Neural cell (in vitro differentiated cells): ENCODE measurements at regions not wholly inside any gene's neighbourhood (a gene's known extent, or its start where the extent isn't known, plus 50 kb on each side); places are given as distances from the start of the nearest gene placed in this dataset.

ENCODE experiments used
- CTCF ChIP-seq: fragments of 450-650 bp; IDR thresholded peaks from 2 replicates; pipeline ENCODE4 v1.5.1; 2014; ENCODE audit warnings: antibody characterized with exemption, mild to moderate bottlenecking, moderate library complexity; ENCODE audit not compliant: poor library complexity, severe bottlenecking
- MXI1 ChIP-seq: fragments of 450-650 bp; conservative IDR thresholded peaks from 2 replicates; pipeline ENCODE4 v1.6.1; 2014; ENCODE audit warnings: antibody characterized with exemption, mild to moderate bottlenecking; ENCODE audit not compliant: poor library complexity, severe bottlenecking
- RAD21 ChIP-seq: fragments of 450-650 bp; conservative IDR thresholded peaks from 2 replicates; pipeline ENCODE4 v1.6.1; 2014; ENCODE audit warnings: antibody characterized with exemption, mild to moderate bottlenecking, moderate library complexity
- SMC3 ChIP-seq: fragments of 450-650 bp; conservative IDR thresholded peaks from 2 replicates; pipeline ENCODE4 v1.6.1; 2014; ENCODE audit warnings: antibody characterized with exemption, mild to moderate bottlenecking, moderate library complexity; ENCODE audit not compliant: poor library complexity
- TAF1 ChIP-seq: IDR thresholded peaks from 2 replicates; pipeline ENCODE4 v1.6.1; 2012; ENCODE audit warnings: low read depth
- TF ChIP-seq, protein P1 (sequence below): IDR thresholded peaks from 2 replicates; pipeline ENCODE4 v1.6.1; 2012; ENCODE audit warnings: borderline replicate concordance

GRCh38 chr2:52828112-52828511 lies 939.5 kb upstream of the CHAC2 start:
- TF ChIP-seq CTCF (no peak), TAF1 (no peak), MXI1 (no peak), RAD21 (no peak), SMC3 (no peak)
- TF ChIP-seq, protein P1, sequence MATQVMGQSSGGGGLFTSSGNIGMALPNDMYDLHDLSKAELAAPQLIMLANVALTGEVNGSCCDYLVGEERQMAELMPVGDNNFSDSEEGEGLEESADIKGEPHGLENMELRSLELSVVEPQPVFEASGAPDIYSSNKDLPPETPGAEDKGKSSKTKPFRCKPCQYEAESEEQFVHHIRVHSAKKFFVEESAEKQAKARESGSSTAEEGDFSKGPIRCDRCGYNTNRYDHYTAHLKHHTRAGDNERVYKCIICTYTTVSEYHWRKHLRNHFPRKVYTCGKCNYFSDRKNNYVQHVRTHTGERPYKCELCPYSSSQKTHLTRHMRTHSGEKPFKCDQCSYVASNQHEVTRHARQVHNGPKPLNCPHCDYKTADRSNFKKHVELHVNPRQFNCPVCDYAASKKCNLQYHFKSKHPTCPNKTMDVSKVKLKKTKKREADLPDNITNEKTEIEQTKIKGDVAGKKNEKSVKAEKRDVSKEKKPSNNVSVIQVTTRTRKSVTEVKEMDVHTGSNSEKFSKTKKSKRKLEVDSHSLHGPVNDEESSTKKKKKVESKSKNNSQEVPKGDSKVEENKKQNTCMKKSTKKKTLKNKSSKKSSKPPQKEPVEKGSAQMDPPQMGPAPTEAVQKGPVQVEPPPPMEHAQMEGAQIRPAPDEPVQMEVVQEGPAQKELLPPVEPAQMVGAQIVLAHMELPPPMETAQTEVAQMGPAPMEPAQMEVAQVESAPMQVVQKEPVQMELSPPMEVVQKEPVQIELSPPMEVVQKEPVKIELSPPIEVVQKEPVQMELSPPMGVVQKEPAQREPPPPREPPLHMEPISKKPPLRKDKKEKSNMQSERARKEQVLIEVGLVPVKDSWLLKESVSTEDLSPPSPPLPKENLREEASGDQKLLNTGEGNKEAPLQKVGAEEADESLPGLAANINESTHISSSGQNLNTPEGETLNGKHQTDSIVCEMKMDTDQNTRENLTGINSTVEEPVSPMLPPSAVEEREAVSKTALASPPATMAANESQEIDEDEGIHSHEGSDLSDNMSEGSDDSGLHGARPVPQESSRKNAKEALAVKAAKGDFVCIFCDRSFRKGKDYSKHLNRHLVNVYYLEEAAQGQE: no peak
